Spleen (tissue), 7 donors: ENCODE measurements at regions not wholly inside any gene's neighbourhood (a gene's known extent, or its start where the extent isn't known, plus 50 kb on each side); places are given as distances from the start of the nearest gene placed in this dataset.

Experiments used
- POLR2A ChIP-seq, 3 donors: fragments of 450-650 bp; IDR thresholded peaks; one replicate each; pipeline ENCODE4 v1.5.1; 2017; ENCODE audit warnings: antibody characterized with exemption in 3 of 3, mild to moderate bottlenecking in 1 of 3
- TF ChIP-seq, protein P1 (sequence below), 11 experiments: fragments of 200-600 bp in 7 of 11; fragments of 450-650 bp in 4 of 11; sonication (generic) in 4 of 11; IDR thresholded peaks in 8 of 11; conservative IDR thresholded peaks in 3 of 11; 1 replicate in 7 of 11; 2 replicates in 4 of 11; pipeline versions ENCODE4 v1.4.0 to v1.8.0; 2016 to 2021; ENCODE audit warnings: antibody characterized with exemption in 11 of 11, inconsistent platforms in 4 of 11, mild to moderate bottlenecking in 1 of 11
- donor health status: DM: no; HTN: no; CAD: no; lungs with moderate emphysema.
- donor health status: DM: no; HTN: no; CAD: no.
- donor health status: DM: no; HTN: no; CAD: no.

DNA sequence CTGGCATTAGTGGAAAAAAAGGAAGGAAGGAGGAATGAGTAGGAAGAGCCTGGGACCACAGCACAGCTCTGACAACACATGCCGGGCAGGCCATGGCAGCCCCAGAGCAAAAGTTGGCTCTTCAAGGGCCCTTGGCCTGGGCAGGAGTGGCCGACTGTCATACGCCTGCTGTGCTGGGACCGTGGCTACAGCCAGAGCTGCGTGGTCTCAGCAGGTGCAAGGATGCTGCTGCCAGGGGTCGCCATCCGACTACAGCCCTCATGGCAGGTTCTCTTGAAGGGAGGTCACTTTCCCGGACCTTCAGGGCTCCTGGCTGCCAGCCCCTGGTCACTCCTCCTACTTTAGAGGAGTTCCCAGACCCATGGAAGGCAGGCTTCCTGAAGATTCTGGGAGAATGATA lies 109.9 kb downstream of the ARL4C start:
- TF ChIP-seq, protein P1, sequence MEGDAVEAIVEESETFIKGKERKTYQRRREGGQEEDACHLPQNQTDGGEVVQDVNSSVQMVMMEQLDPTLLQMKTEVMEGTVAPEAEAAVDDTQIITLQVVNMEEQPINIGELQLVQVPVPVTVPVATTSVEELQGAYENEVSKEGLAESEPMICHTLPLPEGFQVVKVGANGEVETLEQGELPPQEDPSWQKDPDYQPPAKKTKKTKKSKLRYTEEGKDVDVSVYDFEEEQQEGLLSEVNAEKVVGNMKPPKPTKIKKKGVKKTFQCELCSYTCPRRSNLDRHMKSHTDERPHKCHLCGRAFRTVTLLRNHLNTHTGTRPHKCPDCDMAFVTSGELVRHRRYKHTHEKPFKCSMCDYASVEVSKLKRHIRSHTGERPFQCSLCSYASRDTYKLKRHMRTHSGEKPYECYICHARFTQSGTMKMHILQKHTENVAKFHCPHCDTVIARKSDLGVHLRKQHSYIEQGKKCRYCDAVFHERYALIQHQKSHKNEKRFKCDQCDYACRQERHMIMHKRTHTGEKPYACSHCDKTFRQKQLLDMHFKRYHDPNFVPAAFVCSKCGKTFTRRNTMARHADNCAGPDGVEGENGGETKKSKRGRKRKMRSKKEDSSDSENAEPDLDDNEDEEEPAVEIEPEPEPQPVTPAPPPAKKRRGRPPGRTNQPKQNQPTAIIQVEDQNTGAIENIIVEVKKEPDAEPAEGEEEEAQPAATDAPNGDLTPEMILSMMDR (IDR thresholded peaks at IDR 0.05 in 8 of 11, conservative IDR thresholded peaks at IDR 0.05 in 3 of 11) = no peak
- no peak for TF ChIP-seq POLR2A (IDR thresholded peaks at IDR 0.05)
